Testis (tissue), 2 donors: ENCODE measurements at regions not wholly inside any gene's neighbourhood (a gene's known extent, or its start where the extent isn't known, plus 50 kb on each side); places are given as distances from the start of the nearest gene placed in this dataset.

Experiments used
- DNase-seq: peaks from one replicate; pipeline ENCODE4 v3.0.0-alpha.2; 2019
- H3K27ac ChIP-seq, 2 donors: fragments of 200-600 bp; sonication (generic); one replicate each; pipeline ENCODE4 v1.5.1; 2019
- H3K27me3 ChIP-seq: fragments of 200-600 bp; sonication (generic); one replicate; pipeline ENCODE4 v1.5.1; 2019
- H3K36me3 ChIP-seq: fragments of 200-600 bp; sonication (generic); one replicate; pipeline ENCODE4 v1.5.1; 2017; ENCODE audit warnings: low read depth; ENCODE audit errors: missing control alignments
- H3K4me1 ChIP-seq: fragments of 200-600 bp; sonication (generic); one replicate; pipeline ENCODE4 v1.5.1; 2019
- H3K4me3 ChIP-seq, 2 donors: fragments of 200-600 bp; sonication (generic); one replicate each; pipeline ENCODE4 v1.5.1; 2017 to 2019
- H3K9me3 ChIP-seq: fragments of 200-600 bp; sonication (generic); one replicate; pipeline ENCODE4 v1.5.1; 2017
- CTCF ChIP-seq, 3 experiments: fragments of 450-650 bp in 2 of 3; fragments of 200-600 bp in 1 of 3; sonication (generic) in 1 of 3; IDR thresholded peaks; one replicate each; pipeline ENCODE4 v1.5.1; 2016 to 2019; ENCODE audit warnings: antibody characterized with exemption in 3 of 3, mild to moderate bottlenecking in 2 of 3, moderate library complexity in 1 of 3
- POLR2A ChIP-seq: fragments of 450-650 bp; IDR thresholded peaks from one replicate; pipeline ENCODE4 v1.6.1; 2017; ENCODE audit warnings: antibody characterized with exemption, mild to moderate bottlenecking, moderate library complexity
- WGBS, 2 donors: methylation state at CpG; one replicate each; pipeline ENCODE4 v1.1.5; 2018; 5-methylcytosine and 5-hydroxymethylcytosine counted together
- intact Hi-C: fragments of 100-400 bp; cut with DNase I; formaldehyde crosslinking; loops from one replicate; pipeline ENCODE4 v1.15.1; 2023; ENCODE audit warnings: low total_unique reads

GRCh38 chr4:151835467-151835866 lies 74.7 kb upstream of the GATB start:
- no peak overlapping the region for H3K27ac ChIP-seq
- H3K4me1 ChIP-seq, result no peaks in the 10 kb centered on the region
- DNase-seq, result no peak
- 82 to 95% methylated on average over 2 of the region's 2 CpGs for WGBS, 2 donors
- no peak overlapping the region for H3K4me3 ChIP-seq
- TF ChIP-seq CTCF (IDR thresholded peaks at IDR 0.05) (no peak), POLR2A (no peak)
- intact Hi-C loops, result no loop called here
- H3K9me3 ChIP-seq, result no peaks in the 10 kb centered on the region
- H3K36me3 ChIP-seq, result no peaks in the 10 kb centered on the region
- H3K27me3 ChIP-seq, result no peaks in the 10 kb centered on the region

GRCh38 chr4:151833174-151833573 lies 72.4 kb upstream of the GATB start:
- intact Hi-C loops, result no loop called here
- no peak for DNase-seq
- H3K4me3 ChIP-seq, result no peak overlapping the region
- no peaks in the 10 kb centered on the region for H3K4me1 ChIP-seq
- H3K36me3 ChIP-seq, result no peaks in the 10 kb centered on the region
- H3K27ac ChIP-seq, result no peak overlapping the region
- TF ChIP-seq POLR2A (no peak), CTCF (IDR thresholded peaks at IDR 0.05) (no peak)
- no peaks in the 10 kb centered on the region for H3K9me3 ChIP-seq
- no peaks in the 10 kb centered on the region for H3K27me3 ChIP-seq

GRCh38 chr4:151831526-151831925 lies 70.7 kb upstream of the GATB start:
- Histone ChIP-seq H3K27me3 (no peaks in the 10 kb centered on the region), H3K4me3 (no peak overlapping the region), H3K9me3 (no peaks in the 10 kb centered on the region), H3K4me1 (no peaks in the 10 kb centered on the region), H3K27ac (no peak overlapping the region), H3K36me3 (no peaks in the 10 kb centered on the region)
- DNase-seq, result no peak
- intact Hi-C loops, result no loop called here
- no peak for TF ChIP-seq POLR2A
- no peak for TF ChIP-seq CTCF (IDR thresholded peaks at IDR 0.05)
- 79 to 82% methylated on average over 1 of the region's 1 CpG for WGBS, 2 donors

GRCh38 chr4:151830168-151830567 lies 69.4 kb upstream of the GATB start:
- WGBS, 2 donors, result 79 to 90% methylated on average over 3 of the region's 3 CpGs
- no peaks in the 10 kb centered on the region for H3K9me3 ChIP-seq
- no peaks in the 10 kb centered on the region for H3K27me3 ChIP-seq
- H3K27ac ChIP-seq, result no peak overlapping the region
- H3K4me1 ChIP-seq, result no peaks in the 10 kb centered on the region
- H3K36me3 ChIP-seq, result no peaks in the 10 kb centered on the region
- intact Hi-C loops, result no loop called here
- TF ChIP-seq CTCF (IDR thresholded peaks at IDR 0.05) (no peak), POLR2A (no peak)
- no peak for DNase-seq
- H3K4me3 ChIP-seq, result no peak overlapping the region

- H3K9me3 ChIP-seq, result no peaks in the 10 kb centered on the region
- DNase-seq, result no peak
- intact Hi-C loops, result no loop called here
- no peaks in the 10 kb centered on the region for H3K27me3 ChIP-seq
- TF ChIP-seq POLR2A (no peak), CTCF (IDR thresholded peaks at IDR 0.05) (no peak)
- H3K36me3 ChIP-seq, result no peaks in the 10 kb centered on the region
- 92 to 95% methylated on average over 6 of the region's 6 CpGs for WGBS, 2 donors
- no peak overlapping the region for H3K27ac ChIP-seq
- H3K4me3 ChIP-seq, result no peak overlapping the region
- no peaks in the 10 kb centered on the region for H3K4me1 ChIP-seq
These were observed 68.5 kb upstream of the GATB start for GRCh38 chr4:151829309-151829708.
